ENCODE measurements at regions not wholly inside any gene's neighbourhood (a gene's known extent, or its start where the extent isn't known, plus 50 kb on each side); places are given as distances from the start of the nearest gene placed in this dataset.
"Not testable (repeated sequence)": the region's sequence is repeated elsewhere in the genome, so short reads cannot be mapped to it uniquely, and the experiment has no call there.

DNA sequence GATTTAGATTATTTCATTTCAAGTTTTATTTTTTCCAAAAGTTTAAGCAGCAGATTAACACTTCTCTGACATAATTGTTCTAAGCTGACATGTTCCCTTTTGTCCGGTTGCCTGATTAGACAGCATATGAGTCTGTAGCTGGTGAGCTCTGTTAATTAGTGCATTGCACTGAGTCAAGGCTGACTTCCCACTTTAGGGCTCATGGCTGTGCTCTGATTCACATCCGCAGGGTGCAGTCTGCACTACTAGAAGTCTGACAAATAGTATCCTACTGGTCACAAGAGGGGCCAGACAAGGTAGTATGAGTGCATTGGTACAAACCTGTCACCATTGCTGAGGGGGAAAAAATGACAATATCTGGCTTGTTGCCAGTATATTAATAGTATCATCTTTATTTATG lies 443.9 kb upstream of the ZNF804A start:
- DNase-seq = no peak

DNA sequence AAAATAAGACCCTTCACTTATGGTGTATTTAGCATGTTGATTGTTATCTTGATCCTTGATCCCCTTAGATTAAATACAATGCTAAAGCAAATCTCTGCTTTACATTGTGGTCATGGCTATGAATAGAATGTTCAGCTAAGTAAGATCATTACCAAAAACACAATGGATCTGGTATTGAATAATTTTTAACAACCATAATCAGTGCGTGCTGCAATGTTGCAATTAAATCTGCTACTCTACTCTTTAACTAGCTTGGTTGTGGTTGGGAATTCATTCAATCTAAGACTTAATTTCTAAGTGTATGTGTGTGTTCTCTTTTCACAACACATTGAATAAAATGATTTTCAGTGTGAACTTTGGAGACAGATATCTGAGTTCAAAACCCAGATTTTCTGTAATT lies 442.5 kb upstream of the ZNF804A start:
- DNase-seq = no peak

DNA sequence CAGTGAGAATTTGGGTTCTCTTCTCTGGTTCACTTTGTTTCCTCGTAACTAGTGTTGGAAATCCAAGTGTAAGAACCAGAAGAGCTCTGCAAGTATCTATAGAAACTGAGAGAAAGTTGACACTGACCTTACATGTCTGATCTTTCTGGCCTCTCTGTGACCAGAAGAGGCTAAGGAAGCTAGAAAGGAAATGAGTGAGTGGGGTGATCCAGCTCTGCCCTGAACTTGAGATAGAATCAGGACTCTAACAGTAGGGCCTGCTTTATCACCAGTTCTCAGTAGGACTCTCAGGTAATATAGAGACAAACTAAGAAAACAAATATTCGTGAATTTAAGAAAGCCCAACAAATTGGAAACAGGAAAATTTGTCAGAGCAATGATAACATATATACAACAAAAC lies 441.2 kb upstream of the ZNF804A start:
- no peak for DNase-seq

DNA sequence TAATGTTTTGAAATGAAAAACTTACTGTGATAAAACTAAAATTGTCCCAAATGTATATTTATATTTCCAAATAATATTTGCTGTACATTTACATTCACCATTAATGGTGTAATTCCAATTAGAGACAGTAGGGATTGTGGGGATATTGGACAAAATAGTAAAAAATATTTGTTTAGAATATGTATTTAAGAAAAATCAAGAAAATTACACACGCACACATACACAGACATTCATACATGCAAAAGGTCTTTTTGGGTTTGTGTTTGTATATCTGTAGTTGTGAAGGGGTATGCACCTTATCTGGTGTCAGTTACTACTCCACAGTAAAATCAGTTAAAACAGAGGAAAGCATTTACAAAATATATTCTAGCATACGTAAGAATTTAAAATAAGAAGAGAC lies 435.9 kb upstream of the ZNF804A start:
- DNase-seq = no peak

DNA sequence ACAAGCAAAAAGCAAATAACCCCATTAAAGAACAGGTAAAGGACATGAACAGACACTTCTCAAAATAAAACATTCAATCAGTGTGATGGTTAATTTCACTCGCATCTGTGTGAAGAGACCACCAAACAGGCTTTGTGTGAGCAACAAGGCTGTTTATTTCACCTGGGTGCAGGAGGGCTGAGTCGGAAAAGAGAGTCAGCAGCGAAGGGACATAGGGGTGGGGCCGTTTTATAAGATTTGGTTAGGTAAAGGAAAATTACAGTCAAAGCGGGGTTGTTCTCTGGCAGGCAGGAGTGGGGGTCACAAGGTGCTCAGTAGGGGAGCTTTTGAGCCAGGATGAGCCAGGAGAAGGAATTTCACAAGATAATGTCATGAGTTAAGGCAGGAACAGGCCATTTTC lies 429.5 kb upstream of the ZNF804A start:
- not testable (repeated sequence) for DNase-seq

DNA sequence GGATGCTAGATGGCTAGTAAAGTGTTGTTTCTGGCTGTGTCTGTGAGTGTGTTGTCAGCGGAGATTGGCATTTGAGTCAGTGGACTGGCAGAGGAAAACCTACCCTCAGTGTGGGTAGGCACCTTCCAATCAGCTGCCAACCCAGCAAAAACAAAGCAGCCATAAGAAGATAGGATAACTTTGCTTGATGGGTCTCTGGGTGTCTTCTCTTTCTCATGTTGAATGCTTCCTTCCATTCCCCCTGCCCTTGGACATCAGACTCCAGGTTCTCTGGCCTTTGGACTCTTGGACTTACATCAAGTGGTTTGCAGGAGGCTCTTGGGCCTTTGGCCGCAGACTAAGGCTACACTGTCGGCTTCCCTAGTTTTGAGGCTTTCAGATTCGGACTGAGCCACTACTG lies 429.0 kb upstream of the ZNF804A start:
- no peak for DNase-seq

DNA sequence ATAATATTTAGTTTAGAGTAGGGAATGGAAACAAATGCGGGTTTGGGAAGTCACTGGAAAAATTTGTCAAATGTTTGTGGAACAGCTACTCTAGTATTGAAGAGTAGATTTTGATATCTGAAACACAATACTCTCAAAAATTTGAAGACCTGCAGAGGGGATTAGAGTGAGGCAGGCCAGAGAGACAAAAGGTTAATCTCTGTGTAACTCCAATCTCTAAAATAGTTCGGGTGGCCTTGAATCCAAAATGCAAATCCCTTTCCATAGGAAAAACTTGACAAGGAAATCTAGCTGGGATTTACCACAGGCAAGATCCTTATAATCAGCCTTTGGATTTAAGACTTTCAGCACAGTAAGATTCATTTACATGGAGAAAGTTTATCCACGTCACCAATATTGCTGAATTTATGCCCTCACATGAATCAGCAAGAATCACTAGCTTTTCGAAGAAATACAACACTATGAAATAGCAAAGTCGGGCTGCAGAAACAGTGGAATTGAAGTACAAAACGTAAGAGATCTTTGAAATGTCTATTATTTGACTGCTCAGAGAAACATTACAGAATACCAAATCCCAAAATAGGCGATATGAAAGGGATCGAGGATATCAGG lies 423.7 kb upstream of the ZNF804A start:
- no peak for DNase-seq

DNA sequence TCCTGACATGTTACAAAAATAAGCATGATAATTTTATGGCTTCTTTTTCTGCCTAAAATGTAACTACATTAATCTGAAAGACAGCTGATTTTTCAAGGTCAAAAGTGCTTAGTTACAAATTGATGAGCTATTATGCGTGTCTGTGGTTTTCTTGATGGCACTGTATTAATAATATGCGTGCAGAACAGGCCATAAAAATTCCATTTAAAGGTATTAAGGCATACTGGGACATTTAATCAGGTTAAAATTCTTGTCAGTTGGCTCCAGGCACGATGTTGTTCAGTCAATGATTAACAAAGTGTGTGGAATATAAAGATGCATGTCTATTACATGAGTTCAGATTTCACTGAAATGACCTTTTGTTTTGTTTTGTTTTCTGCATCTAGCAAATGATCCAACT lies 420.1 kb upstream of the ZNF804A start:
- DNase-seq = no peak

DNA sequence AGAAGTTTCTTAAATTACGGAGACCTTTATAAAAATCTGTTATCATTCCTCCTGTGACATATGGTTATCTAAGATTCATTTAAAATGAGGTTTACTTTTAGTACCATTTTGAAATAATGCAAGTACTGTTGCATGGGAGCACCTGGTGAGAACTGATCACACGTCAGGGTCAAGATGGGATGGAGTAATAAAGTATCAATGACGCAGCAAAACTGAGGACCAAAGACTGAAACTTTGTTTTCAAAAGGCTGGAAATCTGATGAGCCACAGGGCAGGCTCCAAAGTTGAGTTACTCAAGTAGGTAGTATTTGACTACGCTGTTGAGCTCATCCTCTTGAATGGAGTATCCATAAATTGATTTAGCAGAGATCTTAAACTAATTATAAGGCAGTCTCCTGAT lies 411.9 kb upstream of the ZNF804A start:
- no peak for DNase-seq

DNA sequence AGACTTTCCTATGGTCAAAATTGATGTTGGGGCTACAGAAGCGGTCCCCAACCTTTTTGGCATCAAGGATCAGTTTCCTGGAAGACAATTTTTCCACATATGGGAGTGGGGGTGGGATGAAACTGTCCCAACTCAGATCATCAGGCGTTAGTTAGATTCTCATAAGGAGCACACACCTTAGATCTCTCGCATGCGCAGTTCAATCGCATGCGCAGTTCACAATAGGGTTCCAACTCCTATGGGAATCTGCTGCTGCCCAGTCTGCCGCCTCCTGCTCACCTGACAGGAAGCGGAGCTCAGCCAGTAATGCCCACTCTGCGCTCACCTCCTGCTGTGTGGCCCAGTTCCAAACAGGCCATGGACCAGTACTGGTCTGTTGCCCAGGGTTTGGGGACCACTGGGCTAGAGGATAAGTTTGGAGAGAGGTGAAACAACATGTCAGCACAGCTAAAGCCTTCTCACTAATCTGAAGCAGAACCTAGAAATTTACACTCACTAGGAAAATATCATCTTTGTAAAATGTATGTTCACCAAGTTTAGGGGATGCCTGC lies 410.8 kb upstream of the ZNF804A start:
- DNase-seq = no peak

DNA sequence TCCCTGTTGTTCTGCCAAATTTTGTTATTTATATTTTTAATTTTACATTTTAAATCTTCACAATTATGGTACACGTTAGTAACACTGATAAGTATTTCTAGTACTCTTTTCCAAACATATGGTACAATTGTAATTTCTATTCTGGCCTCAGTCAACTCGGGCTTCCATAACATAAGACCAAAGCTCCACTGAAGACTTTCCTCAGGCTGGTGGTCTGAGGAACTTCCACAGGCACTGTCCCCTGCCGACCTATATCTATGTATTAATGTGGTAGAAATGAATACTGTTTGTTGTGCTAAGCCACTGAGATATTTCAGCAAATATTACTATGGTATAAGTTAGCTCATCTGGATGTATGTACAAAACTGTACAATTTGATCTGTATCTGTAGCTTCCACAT lies 407.6 kb upstream of the ZNF804A start:
- DNase-seq = no peak

DNA sequence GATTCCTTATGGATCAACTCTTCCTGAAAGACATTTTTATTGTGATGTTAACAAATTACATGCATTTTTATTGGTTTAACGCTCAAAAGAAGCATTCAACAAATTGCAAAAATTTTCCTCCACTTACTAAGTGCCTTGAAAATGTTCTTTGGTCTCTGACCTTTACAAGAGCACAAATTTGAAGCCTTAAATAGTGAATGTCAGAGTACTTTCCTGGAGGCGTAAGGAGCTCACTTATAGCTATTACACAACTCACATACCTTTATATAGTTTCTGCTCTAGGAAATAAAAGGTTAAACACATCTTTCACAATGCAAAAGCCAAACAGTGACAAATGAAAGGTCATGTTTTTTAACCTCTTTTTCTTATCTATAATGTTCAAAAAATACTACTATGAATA lies 405.7 kb upstream of the ZNF804A start:
- DNase-seq = no peak

DNA sequence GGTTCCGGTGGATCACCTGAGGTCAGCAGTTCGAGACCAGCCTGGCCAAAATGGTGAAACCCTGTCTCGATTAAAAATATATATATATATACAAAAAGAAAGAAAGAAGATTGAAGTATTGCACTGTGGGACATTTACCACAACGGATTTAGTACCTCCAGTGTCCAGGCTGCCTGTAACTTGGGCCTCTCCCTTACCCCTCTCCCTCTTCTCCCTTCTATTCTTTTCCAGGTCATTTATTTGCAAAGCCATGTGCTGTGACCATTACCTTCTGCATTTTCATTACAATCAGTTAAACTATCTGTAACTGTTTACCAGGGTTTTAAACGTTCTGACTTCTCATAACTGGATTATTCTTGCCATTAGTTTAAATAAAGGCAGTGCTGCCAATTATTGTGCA lies 400.9 kb upstream of the ZNF804A start:
- DNase-seq = no peak

DNA sequence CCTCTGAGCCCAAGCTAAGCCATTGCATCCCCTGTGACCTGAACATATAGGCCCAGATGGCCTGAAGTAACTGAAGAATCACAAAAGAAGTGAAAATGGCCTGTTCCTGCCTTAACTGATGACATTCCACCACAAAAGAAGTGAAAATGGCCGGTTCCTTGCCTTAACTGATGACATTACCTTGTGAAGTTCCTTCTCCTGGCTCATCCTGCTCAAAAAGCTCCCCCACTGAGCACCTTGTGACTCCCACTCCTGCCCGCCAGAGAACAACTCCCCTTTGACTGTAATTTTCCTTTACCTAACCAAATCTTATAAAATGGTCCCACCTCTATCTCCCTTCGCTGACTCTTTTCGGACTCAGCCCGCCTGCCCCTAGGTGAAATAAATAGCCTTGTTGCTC lies 399.5 kb upstream of the ZNF804A start:
- not testable (repeated sequence) for DNase-seq

DNA sequence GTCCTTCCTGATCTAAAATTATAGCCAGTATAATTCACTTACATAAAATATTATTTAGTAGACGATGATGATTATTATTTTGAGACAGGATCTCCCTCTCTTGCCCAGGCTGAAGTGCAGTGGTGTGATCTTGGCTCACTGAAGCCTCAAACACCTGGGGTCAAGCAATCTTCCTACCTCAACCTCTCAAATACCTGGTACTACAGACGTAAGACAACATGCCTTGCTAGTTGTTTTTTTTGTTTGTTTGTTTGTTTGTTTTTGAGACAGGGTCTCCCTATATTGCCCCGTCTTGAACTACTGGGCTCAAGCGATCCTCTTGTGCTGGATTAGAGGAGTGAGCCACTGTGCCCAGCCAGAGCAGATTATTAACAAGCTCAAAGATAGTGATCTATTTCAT lies 399.1 kb upstream of the ZNF804A start:
- DNase-seq = no peak

DNA sequence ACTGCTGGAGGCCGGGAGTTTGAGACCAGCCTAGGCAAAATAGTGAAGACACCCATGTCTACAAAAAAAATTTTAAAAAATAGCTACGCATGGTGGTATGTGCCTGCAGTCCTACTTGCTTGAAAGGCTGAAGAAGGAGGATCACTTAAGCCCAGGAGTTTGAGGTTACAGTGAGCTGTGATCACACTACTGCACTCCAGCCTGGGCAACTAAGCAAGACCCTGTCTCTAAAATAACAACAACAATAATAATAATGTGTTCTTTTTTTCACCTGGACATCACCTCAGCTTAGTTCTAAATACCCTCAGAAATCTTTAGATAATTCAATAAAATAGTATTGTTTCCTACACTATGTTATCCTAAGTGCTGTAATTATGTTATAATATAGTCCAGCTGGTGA lies 397.1 kb upstream of the ZNF804A start:
- DNase-seq = no peak

DNA sequence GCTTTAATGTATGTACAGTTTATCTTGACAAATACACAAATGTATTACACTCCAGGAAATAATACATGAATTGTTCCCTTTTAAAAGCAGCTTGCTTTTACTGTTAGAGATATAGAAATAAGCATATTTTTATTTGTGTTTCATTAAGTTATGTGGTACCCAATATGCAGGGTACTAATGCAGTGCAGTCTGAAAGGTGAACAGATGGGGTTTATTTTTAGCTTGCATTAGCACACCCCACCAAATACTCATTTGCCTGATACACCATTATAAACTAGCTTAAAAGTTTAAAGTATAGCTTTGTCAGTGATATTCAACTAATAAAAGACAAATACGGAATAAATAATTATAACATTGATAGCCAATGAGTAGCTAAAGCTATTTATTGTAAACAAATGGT lies 394.7 kb upstream of the ZNF804A start:
- no peak for DNase-seq

DNA sequence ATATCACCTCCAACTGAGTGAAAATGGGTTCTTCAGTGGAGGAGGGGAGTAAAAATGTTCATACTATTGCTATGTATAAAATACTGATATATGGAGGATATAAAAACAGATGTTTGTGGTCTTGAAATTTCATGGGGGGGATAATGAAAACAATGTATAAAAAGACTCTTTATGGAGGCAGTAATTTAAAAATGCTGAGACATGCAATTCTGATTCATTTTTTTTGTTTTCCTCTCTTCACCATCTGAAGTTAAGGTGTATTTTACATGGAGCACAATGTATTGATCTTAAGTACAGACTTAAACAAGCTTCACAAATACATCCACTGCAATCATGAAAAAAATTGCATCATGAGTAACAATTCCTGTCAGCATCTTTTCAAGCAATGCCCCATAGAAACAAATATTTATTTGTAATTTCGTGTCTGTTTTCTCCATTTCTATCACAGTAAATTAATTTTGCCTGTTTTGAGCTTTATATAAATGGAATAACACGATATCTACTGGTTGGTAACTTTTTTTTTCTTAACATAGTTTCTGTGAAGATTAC lies 393.2 kb upstream of the ZNF804A start:
- no peak for DNase-seq

DNA sequence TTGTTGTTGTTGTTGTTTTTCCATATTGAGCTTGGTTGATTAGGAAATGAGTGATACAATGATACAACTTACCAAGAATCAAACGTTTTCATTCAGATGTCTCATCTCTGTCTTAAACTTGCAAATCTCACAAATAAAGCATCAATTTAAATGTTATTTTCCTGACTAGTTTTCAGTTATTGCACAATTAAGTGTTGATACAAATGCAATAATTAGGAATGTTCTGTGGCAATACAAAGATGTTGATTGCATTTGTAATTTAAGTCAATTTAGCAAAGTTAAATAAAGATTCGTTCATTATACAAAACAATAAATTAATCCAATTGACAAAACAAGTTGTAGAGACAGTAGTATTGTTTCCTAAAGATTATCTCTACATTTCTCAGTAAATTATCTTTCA lies 392.3 kb upstream of the ZNF804A start:
- no peak for DNase-seq

DNA sequence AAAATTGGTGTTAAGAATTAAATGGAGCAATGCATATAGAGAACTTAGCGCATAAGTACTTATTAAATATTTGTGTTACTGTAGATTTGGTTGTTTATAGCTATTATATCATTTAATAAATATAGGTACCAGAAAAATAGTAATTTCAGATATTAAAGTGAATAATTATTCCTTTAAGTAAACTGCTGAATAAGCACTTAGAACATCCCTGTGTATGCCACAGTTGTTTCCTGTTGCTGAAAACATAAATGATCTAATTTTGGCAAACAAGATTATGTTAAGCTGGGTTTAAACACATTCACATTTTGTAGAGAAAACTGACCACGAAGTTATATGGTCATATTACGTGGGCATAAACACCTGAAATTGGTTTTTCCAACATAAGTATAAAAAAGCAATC lies 388.0 kb upstream of the ZNF804A start:
- no peak for DNase-seq

DNA sequence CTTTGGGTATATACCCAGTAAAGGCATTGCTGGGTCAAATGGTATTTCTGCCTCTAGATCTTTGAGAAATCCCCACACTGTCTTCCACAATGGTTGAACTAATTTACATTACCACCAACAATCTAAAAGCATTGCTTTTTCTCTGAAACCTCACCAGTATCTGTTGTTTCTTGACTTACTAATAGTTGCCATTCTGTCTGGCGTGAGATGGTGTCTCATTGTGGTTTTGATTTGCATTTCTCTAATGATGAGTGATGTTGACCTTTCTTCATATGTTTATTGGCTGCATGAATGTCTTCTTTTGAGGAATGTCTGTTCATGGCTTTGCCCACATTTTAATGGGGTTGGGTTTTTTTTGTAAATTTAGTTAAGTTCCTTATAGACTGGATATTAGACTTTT lies 382.6 kb upstream of the ZNF804A start:
- no peak for DNase-seq

DNA sequence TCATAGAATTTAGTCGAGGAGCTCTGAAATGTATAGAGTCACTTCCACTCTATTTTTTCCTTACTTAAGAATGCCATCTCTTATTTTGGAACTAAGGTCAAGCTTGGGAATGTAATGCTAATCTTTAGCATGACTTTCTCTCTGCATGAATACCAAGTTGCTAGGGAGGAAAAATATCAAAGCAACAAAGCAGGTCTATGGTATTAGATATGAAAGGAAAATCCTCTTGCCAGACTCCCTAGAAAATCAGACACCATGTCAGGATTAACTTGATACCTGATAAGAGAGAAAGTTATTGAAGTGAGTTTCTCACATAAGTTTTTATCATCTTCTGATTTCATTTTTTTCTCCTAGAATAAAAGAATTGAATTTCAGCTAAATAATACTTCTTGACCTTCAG lies 341.7 kb upstream of the ZNF804A start:
- no peak for DNase-seq

DNA sequence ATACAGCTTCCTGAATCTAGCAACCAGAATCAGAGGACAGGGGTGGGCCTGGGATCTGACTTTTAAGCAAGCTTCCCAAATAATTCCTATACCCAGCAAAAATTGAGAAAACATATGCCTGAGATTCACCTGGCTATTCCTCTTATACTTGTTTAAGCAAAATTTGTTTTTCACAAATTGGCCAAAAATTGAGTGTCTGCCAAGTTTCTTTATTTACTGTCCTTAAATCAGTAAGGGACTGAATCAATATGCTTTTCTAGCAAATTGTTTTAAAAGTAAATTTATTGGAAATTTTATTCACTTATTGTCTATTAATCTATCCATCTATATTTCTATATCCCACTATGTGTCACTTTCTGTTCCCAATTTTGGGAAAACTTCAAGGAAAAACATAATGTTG lies 337.0 kb upstream of the ZNF804A start:
- no peak for DNase-seq

DNA sequence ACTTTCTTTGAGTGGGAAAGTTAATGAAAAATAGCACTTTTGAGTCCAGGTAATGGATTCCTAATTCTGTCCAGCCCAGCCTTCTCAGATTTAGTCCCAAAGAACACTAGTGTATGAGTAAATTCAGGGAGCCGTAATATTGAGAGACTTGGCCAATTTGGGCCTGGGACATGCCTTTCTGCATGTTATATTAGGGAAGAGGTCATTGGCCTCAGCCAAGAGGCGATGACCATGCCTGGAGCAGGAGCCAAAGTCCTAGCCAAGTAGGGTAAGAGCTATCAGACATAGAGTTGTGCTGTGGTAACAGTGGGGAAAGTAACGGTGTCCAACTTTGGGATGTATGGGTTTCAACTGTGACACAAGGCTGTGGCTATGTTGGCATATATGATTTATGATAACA lies 336.5 kb upstream of the ZNF804A start:
- DNase-seq = no peak

DNA sequence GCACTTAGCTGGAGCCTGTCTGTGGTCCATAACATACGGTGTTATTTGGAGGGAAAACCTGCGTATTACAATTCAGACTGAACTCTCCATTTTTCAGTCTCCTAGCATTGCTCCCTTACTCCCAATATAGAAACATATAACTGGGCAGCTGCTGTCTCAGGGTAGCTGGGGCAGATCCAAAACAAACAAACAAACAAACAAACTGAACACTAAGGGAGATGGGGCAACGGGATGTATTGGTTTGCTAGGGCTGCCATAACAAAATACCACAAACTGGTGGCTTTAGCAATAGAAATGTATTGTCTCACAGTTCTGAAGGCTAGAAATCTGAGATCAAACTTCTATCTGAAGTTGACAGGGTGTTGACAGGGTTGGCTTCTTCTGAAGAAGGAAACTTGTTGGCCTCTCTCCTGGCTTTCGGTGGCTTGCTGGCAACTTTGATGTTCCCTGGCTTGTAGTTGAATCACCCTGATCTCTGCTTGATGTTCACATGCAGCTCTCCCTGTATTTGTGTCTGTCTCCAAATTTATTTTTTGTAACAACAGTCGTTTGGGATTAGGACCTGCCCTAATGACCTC lies 329.3 kb upstream of the ZNF804A start:
- no peak for DNase-seq
